ENCODE measurements at regions not wholly inside any gene's neighbourhood (a gene's known extent, or its start where the extent isn't known, plus 50 kb on each side); places are given as distances from the start of the nearest gene placed in this dataset.

GRCh38 chr4:181566490-181566889 lies 676.7 kb upstream of the TENM3 start:
- TF ChIP-seq CTCF (IDR thresholded peaks at IDR 0.05): no peak
- no peak for TF ChIP-seq POLR2A (IDR thresholded peaks at IDR 0.05)
